GM23248 (cell line): ENCODE measurements at regions not wholly inside any gene's neighbourhood (a gene's known extent, or its start where the extent isn't known, plus 50 kb on each side); places are given as distances from the start of the nearest gene placed in this dataset.

Experiments used
- DNase-seq: peaks from one replicate; pipeline ENCODE4 v3.0.0-alpha.2; 2015
- H2AFZ ChIP-seq: fragments of 200-600 bp; sonication (generic); 2 replicates; pipeline ENCODE4 v1.6.1; 2016; ENCODE audit warnings: antibody characterized with exemption
- H3F3A ChIP-seq: fragments of 200-600 bp; sonication (generic); 2 replicates; pipeline ENCODE4 v1.6.1; 2016; ENCODE audit warnings: mild to moderate bottlenecking, antibody characterized with exemption, mixed run types; ENCODE audit not compliant: insufficient read depth
- H3K27ac ChIP-seq: fragments of 200-600 bp; sonication (generic); 2 replicates; pipeline ENCODE4 v1.5.1; 2016; ENCODE audit warnings: mild to moderate bottlenecking
- H3K27me3 ChIP-seq: fragments of 200-600 bp; sonication (generic); replicated peaks from 2 replicates; pipeline ENCODE4 v1.6.1; 2016; ENCODE audit warnings: mild to moderate bottlenecking; ENCODE audit not compliant: insufficient read depth
- H3K36me3 ChIP-seq: fragments of 200-600 bp; sonication (generic); 2 replicates; pipeline ENCODE4 v1.6.1; 2016; ENCODE audit warnings: low read depth, mild to moderate bottlenecking
- H3K4me1 ChIP-seq: fragments of 200-600 bp; sonication (generic); 2 replicates; pipeline ENCODE4 v1.6.1; 2016; ENCODE audit warnings: mild to moderate bottlenecking; ENCODE audit not compliant: insufficient read depth
- H3K4me2 ChIP-seq: fragments of 200-600 bp; sonication (generic); one replicate; pipeline ENCODE4 v1.6.1; 2016; ENCODE audit warnings: mild to moderate bottlenecking; ENCODE audit not compliant: unreplicated experiment
- H3K4me3 ChIP-seq: fragments of 200-600 bp; sonication (generic); 2 replicates; pipeline ENCODE4 v1.5.1; 2016; ENCODE audit warnings: mild to moderate bottlenecking
- H3K79me2 ChIP-seq: fragments of 200-600 bp; sonication (generic); 2 replicates; pipeline ENCODE4 v1.6.1; 2016; ENCODE audit warnings: mild to moderate bottlenecking; ENCODE audit not compliant: insufficient read depth
- H3K9ac ChIP-seq: fragments of 200-600 bp; sonication (generic); 2 replicates; pipeline ENCODE4 v1.6.1; 2016; ENCODE audit warnings: mild to moderate bottlenecking
- H3K9me2 ChIP-seq: fragments of 200-600 bp; sonication (generic); 2 replicates; pipeline ENCODE4 v1.6.1; 2016; ENCODE audit warnings: mixed run types, mild to moderate bottlenecking, moderate library complexity; ENCODE audit not compliant: insufficient read depth
- H3K9me3 ChIP-seq: fragments of 200-600 bp; sonication (generic); one replicate; pipeline ENCODE4 v1.6.1; 2017; ENCODE audit warnings: low read depth
- H4K20me1 ChIP-seq: fragments of 200-600 bp; sonication (generic); 2 replicates; pipeline ENCODE4 v1.6.0; 2016; ENCODE audit not compliant: insufficient read depth
- EZH2 ChIP-seq: fragments of 200-600 bp; sonication (generic); IDR thresholded peaks from 2 replicates; pipeline ENCODE4 v1.6.1; 2018; ENCODE audit warnings: antibody characterized with exemption, mild to moderate bottlenecking; ENCODE audit not compliant: insufficient read depth, poor library complexity, severe bottlenecking
- EZH2phosphoT487 ChIP-seq: fragments of 200-600 bp; sonication (generic); IDR thresholded peaks from 2 replicates; pipeline ENCODE4 v1.6.1; 2018; ENCODE audit warnings: antibody characterized with exemption, moderate library complexity, mild to moderate bottlenecking, low read depth; ENCODE audit not compliant: insufficient read depth
- WGBS, 2 experiments: methylation state at CpG; one replicate each; pipeline ENCODE4 v1.1.6; 2015 to 2017; ENCODE audit warnings: low lambda C conversion rate in 2 of 2, low coverage in 1 of 2; ENCODE audit errors: missing lambda C conversion rate in 2 of 2; 5-methylcytosine and 5-hydroxymethylcytosine counted together
- in situ Hi-C: fragments of 300-500 bp; cut with MboI; formaldehyde crosslinking; loops from 2 replicates; pipeline ENCODE4 v1.15.0; 2020

GRCh38 chr3:6281662-6282061, 579.3 kb upstream of the GRM7 start:
- no peak overlapping the region for H3K4me3 ChIP-seq
- in situ Hi-C loops, result no loop called here
- no peaks in the 10 kb centered on the region for H3K79me2 ChIP-seq
- H3K4me2 ChIP-seq, result no peak overlapping the region
- no peak for TF ChIP-seq EZH2
- no peak for TF ChIP-seq EZH2phosphoT487
- no peaks in the 10 kb centered on the region for H3K9me2 ChIP-seq
- no peaks in the 10 kb centered on the region for H4K20me1 ChIP-seq
- H3K27me3 ChIP-seq, result no peaks in the 10 kb centered on the region
- no peaks in the 10 kb centered on the region for H3F3A ChIP-seq
- no peak for DNase-seq
- H3K9me3 ChIP-seq, result no peaks in the 10 kb centered on the region
- H3K9ac ChIP-seq, result no peak overlapping the region
- no peaks in the 10 kb centered on the region for H3K4me1 ChIP-seq
- no peak overlapping the region for H3K27ac ChIP-seq
- no peak overlapping the region for H2AFZ ChIP-seq
- H3K36me3 ChIP-seq, result no peaks in the 10 kb centered on the region

DNA sequence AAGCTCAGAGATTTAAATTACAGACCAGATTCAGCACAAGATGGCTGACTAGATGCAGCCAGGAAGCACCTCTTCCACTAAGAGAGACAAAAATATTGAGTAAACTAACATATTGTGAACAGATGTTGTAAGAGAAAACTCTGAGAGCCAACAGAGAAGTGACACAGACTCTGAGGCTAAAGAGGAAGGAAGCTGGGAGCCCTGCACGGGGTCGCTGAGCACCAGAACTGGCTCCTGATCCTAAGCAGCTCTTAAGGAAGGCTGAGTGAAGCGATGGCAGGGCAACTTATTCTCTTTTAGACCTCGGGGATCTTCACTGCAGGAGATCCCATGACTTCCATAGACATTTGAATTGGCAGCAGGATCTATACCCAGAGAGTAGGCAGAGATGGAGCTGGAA, 578.0 kb upstream of the GRM7 start:
- no peak for DNase-seq
- TF ChIP-seq EZH2phosphoT487 (no peak), EZH2 (no peak)
- H3F3A ChIP-seq, result no peaks in the 10 kb centered on the region
- WGBS, 2 experiments, result 1 to 3% methylated on average over 4 of the region's 4 CpGs
- H3K27me3 ChIP-seq, result no peaks in the 10 kb centered on the region
- H2AFZ ChIP-seq, result no peak overlapping the region
- no peak overlapping the region for H3K9ac ChIP-seq
- H3K27ac ChIP-seq, result no peak overlapping the region
- no peaks in the 10 kb centered on the region for H3K4me1 ChIP-seq
- H3K9me2 ChIP-seq, result no peaks in the 10 kb centered on the region
- H4K20me1 ChIP-seq, result no peaks in the 10 kb centered on the region
- no peaks in the 10 kb centered on the region for H3K79me2 ChIP-seq
- no peak overlapping the region for H3K4me3 ChIP-seq
- H3K36me3 ChIP-seq, result no peaks in the 10 kb centered on the region
- in situ Hi-C loops, result no loop called here
- no peak overlapping the region for H3K4me2 ChIP-seq
- H3K9me3 ChIP-seq, result peaks cover 4% of the 10 kb centered on the region

GRCh38 chr3:6287088-6287875, 573.6 kb upstream of the GRM7 start:
- no peaks in the 10 kb centered on the region for H3K27me3 ChIP-seq
- WGBS, 2 experiments, result 19 to 20% methylated on average over 5 of the region's 5 CpGs
- H4K20me1 ChIP-seq, result no peaks in the 10 kb centered on the region
- TF ChIP-seq EZH2 (no peak), EZH2phosphoT487 (no peak)
- no peaks in the 10 kb centered on the region for H3K9me2 ChIP-seq
- no peaks in the 10 kb centered on the region for H3K4me1 ChIP-seq
- H3K36me3 ChIP-seq, result no peaks in the 10 kb centered on the region
- in situ Hi-C loops, result no loop called here
- H3F3A ChIP-seq, result no peaks in the 10 kb centered on the region
- peaks cover 6% of the 10 kb centered on the region for H3K9me3 ChIP-seq
- no peak for DNase-seq
- H2AFZ ChIP-seq, result no peak overlapping the region
- no peak overlapping the region for H3K4me3 ChIP-seq
- no peaks in the 10 kb centered on the region for H3K79me2 ChIP-seq
- no peak overlapping the region for H3K4me2 ChIP-seq
- no peak overlapping the region for H3K9ac ChIP-seq
- H3K27ac ChIP-seq, result no peak overlapping the region

- DNase-seq, result no peak
- WGBS, 2 experiments, result 1 to 5% methylated on average over 3 of the region's 3 CpGs
- Histone ChIP-seq H3K4me3 (no peak overlapping the region), H3K4me2 (no peak overlapping the region), H3K27me3 (no peaks in the 10 kb centered on the region), H3K9me3 (peaks cover 3% of the 10 kb centered on the region), H3K27ac (no peak overlapping the region), H4K20me1 (no peaks in the 10 kb centered on the region), H3K9me2 (no peaks in the 10 kb centered on the region), H3F3A (no peaks in the 10 kb centered on the region), H3K79me2 (no peaks in the 10 kb centered on the region), H3K9ac (no peak overlapping the region), H2AFZ (no peak overlapping the region), H3K36me3 (no peaks in the 10 kb centered on the region), H3K4me1 (no peaks in the 10 kb centered on the region)
- in situ Hi-C loops, result no loop called here
- TF ChIP-seq EZH2 (no peak), EZH2phosphoT487 (no peak)
Measured at GRCh38 chr3:6301626-6302025, 559.3 kb upstream of the GRM7 start.
